ENCODE measurements at regions not wholly inside any gene's neighbourhood (a gene's known extent, or its start where the extent isn't known, plus 50 kb on each side); places are given as distances from the start of the nearest gene placed in this dataset.

DNA sequence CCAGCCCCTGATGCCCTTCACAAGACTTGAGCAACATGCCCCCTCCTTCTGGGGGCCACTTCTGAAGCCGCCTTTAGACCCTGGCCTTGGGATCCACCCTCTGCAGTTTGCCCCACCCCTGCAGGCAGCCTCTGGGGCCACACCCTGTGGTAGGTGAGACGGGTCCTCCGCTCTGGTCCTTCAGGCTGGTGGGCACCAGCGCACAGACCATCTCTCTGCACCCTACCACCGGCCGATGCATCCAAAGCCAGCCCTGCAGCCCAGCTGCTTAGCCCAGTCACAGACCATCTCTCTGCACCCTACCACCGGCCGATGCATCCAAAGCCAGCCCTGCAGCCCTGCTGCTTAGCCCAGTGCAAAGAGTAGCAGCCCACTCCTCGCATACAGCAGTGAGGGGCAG is 159.3 kb upstream of the ECI2 start:
- TF ChIP-seq, protein P1, sequence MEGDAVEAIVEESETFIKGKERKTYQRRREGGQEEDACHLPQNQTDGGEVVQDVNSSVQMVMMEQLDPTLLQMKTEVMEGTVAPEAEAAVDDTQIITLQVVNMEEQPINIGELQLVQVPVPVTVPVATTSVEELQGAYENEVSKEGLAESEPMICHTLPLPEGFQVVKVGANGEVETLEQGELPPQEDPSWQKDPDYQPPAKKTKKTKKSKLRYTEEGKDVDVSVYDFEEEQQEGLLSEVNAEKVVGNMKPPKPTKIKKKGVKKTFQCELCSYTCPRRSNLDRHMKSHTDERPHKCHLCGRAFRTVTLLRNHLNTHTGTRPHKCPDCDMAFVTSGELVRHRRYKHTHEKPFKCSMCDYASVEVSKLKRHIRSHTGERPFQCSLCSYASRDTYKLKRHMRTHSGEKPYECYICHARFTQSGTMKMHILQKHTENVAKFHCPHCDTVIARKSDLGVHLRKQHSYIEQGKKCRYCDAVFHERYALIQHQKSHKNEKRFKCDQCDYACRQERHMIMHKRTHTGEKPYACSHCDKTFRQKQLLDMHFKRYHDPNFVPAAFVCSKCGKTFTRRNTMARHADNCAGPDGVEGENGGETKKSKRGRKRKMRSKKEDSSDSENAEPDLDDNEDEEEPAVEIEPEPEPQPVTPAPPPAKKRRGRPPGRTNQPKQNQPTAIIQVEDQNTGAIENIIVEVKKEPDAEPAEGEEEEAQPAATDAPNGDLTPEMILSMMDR (IDR thresholded peaks at IDR 0.05; ENCODE audit: low read depth, low read length) = no peak
- H3K4me3 ChIP-seq (replicated peaks in 1 of 2; ENCODE audit: low read depth in 2 of 2, low read length in 2 of 2) = no peak overlapping the region
- no peak for DNase-seq (ENCODE audit: low read depth in 2 of 2)

DNA sequence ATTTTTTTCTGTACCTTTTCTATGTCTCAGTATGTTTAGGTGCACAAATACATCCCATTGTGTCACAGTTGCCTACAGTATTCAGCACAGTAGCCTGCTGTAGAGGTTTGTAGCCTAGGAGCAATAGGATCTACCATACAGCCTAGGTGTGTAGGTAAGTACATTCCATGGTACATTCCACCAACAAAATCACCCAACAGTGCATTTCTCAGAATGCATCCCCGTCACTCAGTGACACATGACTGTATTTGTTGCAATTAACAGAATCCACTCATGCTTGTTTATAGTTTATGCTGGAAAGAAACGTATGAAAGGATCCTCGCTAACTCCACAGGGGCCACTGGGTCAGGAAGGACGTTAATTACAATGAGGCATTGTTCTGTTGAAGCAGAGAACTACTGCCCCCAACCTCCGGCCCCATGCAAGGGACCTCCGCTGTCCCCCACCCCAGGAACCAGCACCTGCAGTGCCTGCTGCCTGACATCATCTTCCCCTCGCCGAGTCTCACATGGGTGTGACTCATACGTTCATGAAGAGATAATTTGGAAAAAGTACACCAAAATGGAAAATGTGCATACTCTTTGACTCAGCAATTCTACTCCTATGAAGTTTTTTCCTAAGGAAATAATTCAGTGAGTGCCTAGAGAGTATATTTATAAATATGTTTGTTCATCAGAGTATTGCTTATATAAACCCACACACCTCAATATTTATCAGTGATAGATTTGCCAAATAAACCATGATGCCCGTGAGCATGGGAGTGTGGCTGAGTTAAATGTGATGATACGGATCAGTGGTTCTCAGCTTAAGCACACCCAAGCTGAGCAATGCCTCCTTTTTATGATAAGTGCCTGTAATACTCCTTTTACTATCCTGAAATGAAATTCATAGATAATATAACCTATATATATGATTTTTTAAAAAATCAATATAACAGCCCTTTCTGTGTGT is 156.4 kb upstream of the ECI2 start:
- TF ChIP-seq, protein P1 (IDR thresholded peaks at IDR 0.05; ENCODE audit: low read depth, low read length) = no peak
- no peak overlapping the region for H3K4me3 ChIP-seq (replicated peaks in 1 of 2; ENCODE audit: low read depth in 2 of 2, low read length in 2 of 2)
- peak; percentile 34 to 64 for DNase-seq (ENCODE audit: low read depth in 2 of 2)

DNA sequence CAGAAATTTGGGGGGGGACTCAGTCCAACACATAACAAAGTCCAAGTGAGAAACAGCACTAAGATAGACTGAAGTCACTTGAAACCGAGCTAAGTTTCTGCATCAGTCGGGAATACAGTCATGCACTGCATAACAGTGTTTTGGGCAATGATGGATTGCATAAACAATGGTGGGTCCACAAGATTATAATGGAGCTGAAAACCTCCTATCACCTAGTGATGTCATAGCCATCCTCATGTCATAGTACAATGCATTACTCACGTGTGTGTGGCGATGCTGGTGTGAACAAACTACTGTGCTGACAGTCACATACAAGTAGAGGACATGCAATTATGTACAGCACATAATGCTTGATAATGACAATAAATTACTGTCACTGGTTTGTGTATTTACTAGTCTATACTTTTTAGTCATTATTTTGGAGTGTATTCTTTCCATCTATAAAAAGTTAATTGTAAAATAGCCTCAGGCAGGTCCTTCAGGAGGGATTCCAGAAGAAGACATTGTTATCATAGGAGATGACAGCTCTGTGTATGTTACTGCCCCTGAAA is 154.5 kb upstream of the ECI2 start:
- TF ChIP-seq, protein P1 (IDR thresholded peaks at IDR 0.05; ENCODE audit: low read depth, low read length) = no peak
- no peak overlapping the region for H3K4me3 ChIP-seq (replicated peaks in 1 of 2; ENCODE audit: low read depth in 2 of 2, low read length in 2 of 2)
- DNase-seq (ENCODE audit: low read depth in 2 of 2) = no peak

DNA sequence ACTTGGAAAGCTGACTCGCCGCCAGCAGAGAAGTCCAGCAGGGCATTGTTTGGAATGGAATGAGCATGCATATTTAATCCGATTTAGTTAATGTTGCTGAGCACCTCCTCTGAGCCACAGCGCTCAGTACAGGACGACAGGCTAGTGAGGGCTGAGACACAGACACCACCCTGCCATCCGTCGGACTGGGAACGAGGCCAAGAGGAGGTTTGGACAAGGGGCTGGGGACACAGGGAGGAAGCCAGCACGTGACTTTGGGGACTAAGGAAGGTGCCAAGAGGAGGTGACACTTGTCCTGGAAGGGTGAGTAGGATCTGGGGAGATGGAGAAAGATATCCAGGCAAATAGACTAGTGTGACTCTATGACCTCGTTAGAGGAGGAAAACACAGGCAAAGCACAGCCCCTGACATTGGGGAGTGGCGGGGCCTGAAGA is 152.5 kb upstream of the ECI2 start:
- TF ChIP-seq, protein P1 (IDR thresholded peaks at IDR 0.05; ENCODE audit: low read depth, low read length) = no peak
- H3K4me3 ChIP-seq (replicated peaks in 1 of 2; ENCODE audit: low read depth in 2 of 2, low read length in 2 of 2) = no peak overlapping the region
- no peak for DNase-seq (ENCODE audit: low read depth in 2 of 2)

DNA sequence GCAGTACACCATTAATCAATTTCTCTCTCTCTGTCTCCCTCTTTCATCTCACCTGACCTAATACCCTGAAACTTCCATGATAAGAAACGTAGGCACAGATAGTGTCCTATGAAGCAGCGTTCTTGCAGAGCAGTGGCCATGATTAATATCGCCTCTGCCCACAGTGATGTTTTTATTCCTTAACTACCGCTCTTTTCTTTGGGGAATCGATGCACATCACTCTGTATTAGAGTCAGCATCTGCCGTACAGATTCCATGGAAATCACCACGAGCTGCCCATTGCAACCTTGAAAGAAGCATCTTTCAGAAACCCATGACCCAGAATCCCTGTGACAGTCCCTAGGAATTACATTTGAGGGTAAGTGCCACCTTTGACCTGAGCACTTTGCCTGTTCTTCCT is 152.0 kb upstream of the ECI2 start:
- TF ChIP-seq, protein P1 (IDR thresholded peaks at IDR 0.05; ENCODE audit: low read depth, low read length) = no peak
- no peak overlapping the region for H3K4me3 ChIP-seq (replicated peaks in 1 of 2; ENCODE audit: low read depth in 2 of 2, low read length in 2 of 2)

DNA sequence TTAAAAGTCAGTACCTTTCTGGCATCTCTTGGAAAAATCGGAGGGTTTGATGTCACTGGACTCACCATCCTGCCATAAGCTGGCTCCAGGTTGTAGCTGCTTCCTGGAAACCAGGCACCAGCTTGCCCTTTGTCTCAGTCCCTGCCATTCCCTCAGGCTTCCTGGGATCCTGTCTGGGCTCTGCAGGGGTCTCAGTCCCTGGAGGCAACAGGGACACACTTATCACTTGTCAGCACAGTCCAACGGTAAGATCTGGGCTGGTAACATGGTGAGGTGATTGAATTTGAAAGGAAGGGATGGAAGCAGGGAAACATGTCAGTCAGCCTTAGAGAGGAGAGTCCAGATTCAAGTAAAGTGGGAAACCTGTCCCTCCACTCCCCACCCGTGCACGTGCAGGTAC is 147.6 kb upstream of the ECI2 start:
- no peak overlapping the region for H3K4me3 ChIP-seq (replicated peaks in 1 of 2; ENCODE audit: low read depth in 2 of 2, low read length in 2 of 2)
- no peak for DNase-seq (ENCODE audit: low read depth in 2 of 2)
- TF ChIP-seq, protein P1 (IDR thresholded peaks at IDR 0.05; ENCODE audit: low read depth, low read length) = no peak

More for the DNA sequence above, 152.0 kb upstream of the ECI2 start:
- DNase-seq (ENCODE audit: low read depth in 2 of 2) = no peak
